GM12801 (cell line): ENCODE measurements at regions not wholly inside any gene's neighbourhood (a gene's known extent, or its start where the extent isn't known, plus 50 kb on each side); places are given as distances from the start of the nearest gene placed in this dataset.

Experiments
- CTCF ChIP-seq: IDR thresholded peaks from one replicate; pipeline ENCODE4 v1.5.1; 2011; ENCODE audit warnings: control low read depth; ENCODE audit not compliant: insufficient read length; ENCODE audit errors: extremely low read depth

DNA sequence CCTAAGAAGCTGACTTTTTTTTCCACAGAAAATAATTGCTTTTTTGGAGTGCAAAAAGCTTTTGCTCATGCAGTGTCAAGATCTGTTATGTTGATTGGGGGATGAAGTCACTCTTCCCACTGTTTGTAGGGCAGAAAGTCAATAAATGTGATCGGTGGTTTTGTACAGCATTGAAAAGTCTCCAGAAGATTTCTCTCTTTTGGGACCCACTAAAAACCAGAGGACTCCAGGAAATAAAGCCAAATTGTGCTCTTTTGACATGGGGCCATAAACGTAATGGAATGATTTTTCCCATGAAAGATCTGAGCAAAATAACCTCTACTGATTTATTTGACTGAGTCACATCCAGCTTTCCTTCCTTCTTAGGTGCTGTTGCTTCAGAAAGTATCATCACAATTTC, 122.5 kb downstream of the SNAPC1 start:
- no peak for TF ChIP-seq CTCF

DNA sequence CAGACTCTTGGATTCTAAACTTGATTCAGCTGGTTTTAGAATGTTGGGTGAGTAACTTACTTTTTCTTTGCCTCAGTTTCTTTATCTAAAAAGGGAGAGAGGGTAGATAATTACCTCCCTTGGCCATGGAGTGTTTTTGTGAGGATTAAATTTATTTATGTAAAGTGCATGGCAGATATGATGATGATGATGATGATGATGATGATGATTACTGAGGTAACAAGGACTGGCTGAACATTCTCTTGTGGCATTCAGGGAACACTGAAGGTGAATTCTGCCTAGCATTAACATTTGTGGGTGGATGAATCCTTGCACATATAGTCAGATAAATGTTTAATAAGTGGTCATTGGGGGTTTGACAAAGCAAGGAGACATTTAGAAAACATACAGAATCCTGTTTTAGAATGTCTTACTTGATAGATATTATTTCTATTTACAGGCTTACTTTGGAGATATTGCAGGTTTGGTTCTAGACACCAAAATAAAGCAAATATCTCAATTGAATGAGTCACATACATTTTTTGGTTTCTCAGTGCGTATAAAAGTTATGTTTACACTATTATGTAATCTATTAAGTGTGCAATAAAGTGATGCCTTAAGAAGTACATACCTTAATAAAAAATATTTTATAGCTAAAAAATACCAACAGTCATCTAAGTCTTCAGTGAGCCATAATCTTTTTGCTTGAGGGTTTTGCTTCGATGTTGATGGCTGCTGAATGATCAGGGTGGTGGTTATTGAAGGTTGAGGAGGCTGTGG, 123.2 kb downstream of the SNAPC1 start:
- no peak for TF ChIP-seq CTCF

GRCh38 chr14:61887628-61888027, 125.4 kb downstream of the SNAPC1 start:
- no peak for TF ChIP-seq CTCF

GRCh38 chr14:61889914-61890351, 127.7 kb downstream of the SNAPC1 start:
- TF ChIP-seq CTCF = no peak

DNA sequence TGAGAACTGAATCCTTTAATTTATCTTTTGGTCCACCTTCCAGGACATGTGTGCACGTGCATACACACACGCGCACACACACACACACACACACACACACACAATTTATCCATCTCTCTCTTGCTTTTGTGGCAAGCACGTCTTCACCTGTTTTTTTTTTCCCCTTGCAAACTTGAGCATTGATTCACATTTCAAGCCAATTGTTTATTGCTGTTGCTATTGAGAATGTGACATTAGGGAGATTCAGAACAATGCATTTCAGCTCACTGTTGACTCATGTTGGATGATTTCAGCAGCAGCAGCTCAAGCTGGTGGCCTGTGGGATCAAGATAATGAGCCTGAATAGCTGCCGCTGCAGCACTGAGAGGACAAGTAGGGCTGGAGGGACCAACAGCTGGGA, 128.9 kb downstream of the SNAPC1 start:
- TF ChIP-seq CTCF = no peak

DNA sequence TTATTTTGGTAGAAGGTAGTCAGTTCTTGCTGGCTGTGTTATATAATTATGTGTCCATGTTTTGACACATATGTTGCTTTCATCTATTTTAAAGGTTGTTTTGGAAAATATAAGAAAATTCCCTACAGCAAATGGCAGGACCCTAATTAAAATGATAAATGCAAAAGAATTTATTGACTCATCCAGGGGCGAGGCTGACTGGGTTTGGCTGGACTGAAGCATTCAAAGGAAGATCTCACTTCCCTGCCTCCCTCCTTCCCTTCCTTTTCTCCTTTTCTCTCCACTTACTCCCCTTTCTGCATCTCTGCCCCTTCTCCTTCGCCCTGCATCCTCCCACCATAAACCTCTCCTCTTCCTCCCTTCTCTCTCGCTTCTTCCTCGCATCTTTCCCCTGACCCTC, 129.6 kb downstream of the SNAPC1 start:
- no peak for TF ChIP-seq CTCF

DNA sequence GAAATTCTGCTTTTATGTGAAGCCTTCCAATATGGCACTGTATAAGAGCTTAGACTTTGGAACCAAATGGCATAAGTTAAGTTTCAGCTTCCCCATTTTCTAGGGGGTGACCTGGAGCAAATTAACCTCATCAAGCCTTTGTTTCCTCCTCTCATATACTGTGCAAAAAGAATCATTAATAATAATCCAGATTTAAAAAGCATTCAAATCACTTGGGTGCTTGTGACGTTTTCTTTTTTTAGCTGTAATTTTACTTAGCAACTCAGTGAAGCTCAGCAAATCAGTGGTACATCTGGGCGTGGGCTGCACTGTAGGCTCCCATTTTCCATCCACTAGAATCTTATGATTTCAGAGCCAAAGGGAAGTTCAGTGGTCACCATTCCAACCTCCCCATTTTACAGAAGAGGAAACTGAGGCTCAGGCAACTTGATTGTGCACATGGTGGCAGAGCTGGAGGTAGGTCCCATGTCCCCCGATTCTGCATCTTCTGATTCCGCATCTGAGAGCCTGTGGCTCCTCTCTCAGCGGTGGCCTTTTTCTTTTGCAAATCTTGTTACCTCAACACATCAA, 131.2 kb downstream of the SNAPC1 start:
- no peak for TF ChIP-seq CTCF
